Lower lobe of right lung (tissue), 2 donors: ENCODE measurements at regions not wholly inside any gene's neighbourhood (a gene's known extent, or its start where the extent isn't known, plus 50 kb on each side); places are given as distances from the start of the nearest gene placed in this dataset.

Source experiments
- ATAC-seq, 2 donors: fragments of 200-7000 bp; cut with Tn5 transposase; one replicate each; pipeline ENCODE4 v1.9.1; 2020 to 2022; ENCODE audit warnings: mild to moderate bottlenecking in 2 of 2, moderate library complexity in 2 of 2
- DNase-seq: peaks from one replicate; pipeline ENCODE4 v3.0.0-alpha.2; 2020
- H3K27ac ChIP-seq: fragments of 200-600 bp; one replicate; pipeline ENCODE4 v1.8.0; 2022
- H3K27me3 ChIP-seq: fragments of 200-600 bp; one replicate; pipeline ENCODE4 v1.8.0; 2022; ENCODE audit warnings: low read depth
- H3K36me3 ChIP-seq: fragments of 200-600 bp; one replicate; pipeline ENCODE4 v1.8.0; 2022; ENCODE audit warnings: mild to moderate bottlenecking
- H3K4me1 ChIP-seq: fragments of 200-600 bp; one replicate; pipeline ENCODE4 v1.8.0; 2022
- H3K4me3 ChIP-seq: fragments of 200-600 bp; one replicate; pipeline ENCODE4 v1.8.0; 2022; ENCODE audit warnings: mild to moderate bottlenecking
- H3K9me3 ChIP-seq: fragments of 200-600 bp; one replicate; pipeline ENCODE4 v1.8.0; 2022
- intact Hi-C: fragments of 100-400 bp; cut with DNase I; formaldehyde crosslinking; loops from one replicate; pipeline ENCODE4 v1.11.0; 2022
- TF ChIP-seq, protein P1 (sequence below): fragments of 200-600 bp; IDR thresholded peaks from one replicate; pipeline ENCODE4 v1.8.0; 2022; ENCODE audit warnings: antibody characterized with exemption, mild to moderate bottlenecking
- donor health status: DM: no; HTN: yes; CAD: no; lungs with severe emphysema.

DNA sequence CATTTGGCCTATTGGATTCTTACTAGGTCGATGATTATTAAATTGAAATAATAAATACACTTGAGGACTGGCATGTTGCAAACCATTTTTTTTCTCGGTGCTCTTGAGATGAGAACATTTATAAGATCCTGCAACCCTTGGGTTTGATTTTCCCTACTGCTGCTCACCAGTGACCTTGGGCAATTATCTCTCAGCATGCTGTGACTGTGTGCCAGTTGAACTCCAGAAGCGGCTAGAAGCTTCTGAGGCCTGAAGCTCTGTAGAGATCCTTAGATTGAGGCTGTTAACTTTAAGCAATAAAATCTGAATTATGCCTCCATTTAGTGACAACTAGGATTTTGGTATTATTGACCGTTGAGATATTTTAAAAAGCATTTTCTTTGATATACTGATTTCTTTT lies 489.8 kb downstream of the MAT2B start:
- H3K27me3 ChIP-seq: no peaks in the 10 kb centered on the region
- H3K36me3 ChIP-seq: no peaks in the 10 kb centered on the region
- no peaks in the 10 kb centered on the region for H3K4me1 ChIP-seq
- TF ChIP-seq, protein P1, sequence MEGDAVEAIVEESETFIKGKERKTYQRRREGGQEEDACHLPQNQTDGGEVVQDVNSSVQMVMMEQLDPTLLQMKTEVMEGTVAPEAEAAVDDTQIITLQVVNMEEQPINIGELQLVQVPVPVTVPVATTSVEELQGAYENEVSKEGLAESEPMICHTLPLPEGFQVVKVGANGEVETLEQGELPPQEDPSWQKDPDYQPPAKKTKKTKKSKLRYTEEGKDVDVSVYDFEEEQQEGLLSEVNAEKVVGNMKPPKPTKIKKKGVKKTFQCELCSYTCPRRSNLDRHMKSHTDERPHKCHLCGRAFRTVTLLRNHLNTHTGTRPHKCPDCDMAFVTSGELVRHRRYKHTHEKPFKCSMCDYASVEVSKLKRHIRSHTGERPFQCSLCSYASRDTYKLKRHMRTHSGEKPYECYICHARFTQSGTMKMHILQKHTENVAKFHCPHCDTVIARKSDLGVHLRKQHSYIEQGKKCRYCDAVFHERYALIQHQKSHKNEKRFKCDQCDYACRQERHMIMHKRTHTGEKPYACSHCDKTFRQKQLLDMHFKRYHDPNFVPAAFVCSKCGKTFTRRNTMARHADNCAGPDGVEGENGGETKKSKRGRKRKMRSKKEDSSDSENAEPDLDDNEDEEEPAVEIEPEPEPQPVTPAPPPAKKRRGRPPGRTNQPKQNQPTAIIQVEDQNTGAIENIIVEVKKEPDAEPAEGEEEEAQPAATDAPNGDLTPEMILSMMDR: no peak
- intact Hi-C loops: no loop called here
- no peaks in the 10 kb centered on the region for H3K9me3 ChIP-seq
- no peak for ATAC-seq
- no peak overlapping the region for H3K4me3 ChIP-seq
- DNase-seq: no peak
- H3K27ac ChIP-seq: no peak overlapping the region

DNA sequence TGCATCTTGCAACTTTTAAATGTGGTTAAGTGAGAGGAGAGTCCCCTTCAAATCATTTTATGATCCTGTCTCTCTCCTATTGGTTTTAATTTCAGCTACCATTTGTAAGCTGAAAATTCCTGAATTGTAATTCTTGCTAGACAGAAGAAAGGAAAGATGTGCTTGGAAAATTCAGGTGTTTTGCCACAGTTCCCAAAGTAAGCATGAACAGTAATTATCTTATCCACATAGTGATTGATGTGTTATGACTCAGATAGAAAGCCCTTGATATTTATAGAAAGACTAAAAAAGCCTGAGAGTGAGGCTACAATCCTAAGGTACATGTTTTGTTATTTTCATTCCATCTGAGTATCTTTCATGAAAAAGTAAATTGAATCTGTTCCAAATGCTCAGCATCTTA lies 492.5 kb downstream of the MAT2B start:
- TF ChIP-seq, protein P1: no peak
- Histone ChIP-seq H3K27ac (no peak overlapping the region), H3K27me3 (no peaks in the 10 kb centered on the region), H3K4me3 (no peak overlapping the region), H3K4me1 (no peaks in the 10 kb centered on the region), H3K9me3 (no peaks in the 10 kb centered on the region), H3K36me3 (no peaks in the 10 kb centered on the region)
- intact Hi-C loops: no loop called here
- no peak for ATAC-seq
- no peak for DNase-seq

DNA sequence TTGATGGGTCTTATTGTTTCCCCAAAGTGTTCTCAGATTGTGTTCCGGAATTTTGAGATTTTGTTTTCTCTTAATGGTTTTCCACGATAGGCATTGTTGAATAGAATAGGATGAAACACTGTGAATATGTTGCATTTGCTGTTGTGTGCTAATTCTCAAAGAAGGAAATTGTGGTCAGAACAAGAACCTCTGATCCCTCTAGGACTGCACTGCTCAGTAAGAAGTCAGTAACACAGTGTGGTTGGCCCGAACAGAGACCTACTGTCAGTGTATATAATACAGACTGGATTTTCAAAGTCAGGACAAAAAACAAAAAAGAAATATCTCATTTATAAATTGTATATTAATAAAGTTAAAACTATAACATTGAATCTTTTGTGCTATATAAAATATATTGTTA lies 494.8 kb downstream of the MAT2B start:
- Histone ChIP-seq H3K4me1 (no peaks in the 10 kb centered on the region), H3K4me3 (no peak overlapping the region), H3K27ac (no peak overlapping the region), H3K9me3 (no peaks in the 10 kb centered on the region), H3K27me3 (no peaks in the 10 kb centered on the region), H3K36me3 (no peaks in the 10 kb centered on the region)
- ATAC-seq (no peak), DNase-seq (no peak)
- intact Hi-C loops: no loop called here
- TF ChIP-seq, protein P1: no peak

DNA sequence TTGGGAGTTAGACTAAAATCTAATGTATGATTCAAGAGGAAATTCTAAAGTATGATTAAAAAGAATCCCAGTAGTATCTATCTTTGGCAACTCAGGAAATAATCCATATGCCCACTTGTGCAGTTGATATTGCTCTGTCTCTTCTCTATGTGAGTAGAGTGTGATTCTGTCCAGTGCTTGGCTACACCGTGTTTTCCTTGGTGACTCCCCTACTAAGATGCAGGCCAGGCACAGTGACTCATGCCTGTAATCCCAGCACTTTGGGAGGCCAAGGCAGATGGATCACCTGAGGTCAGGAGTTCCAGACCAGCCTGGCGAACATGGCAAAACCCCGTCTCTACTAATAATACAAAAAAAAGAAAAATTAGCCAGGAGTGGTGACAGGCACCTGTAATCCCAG lies 495.4 kb downstream of the MAT2B start:
- Histone ChIP-seq H3K27ac (no peak overlapping the region), H3K27me3 (no peaks in the 10 kb centered on the region), H3K4me1 (no peaks in the 10 kb centered on the region), H3K36me3 (no peaks in the 10 kb centered on the region), H3K9me3 (no peaks in the 10 kb centered on the region), H3K4me3 (no peak overlapping the region)
- TF ChIP-seq, protein P1: no peak
- DNase-seq (no peak), ATAC-seq (no peak)
- intact Hi-C loops: no loop called here

DNA sequence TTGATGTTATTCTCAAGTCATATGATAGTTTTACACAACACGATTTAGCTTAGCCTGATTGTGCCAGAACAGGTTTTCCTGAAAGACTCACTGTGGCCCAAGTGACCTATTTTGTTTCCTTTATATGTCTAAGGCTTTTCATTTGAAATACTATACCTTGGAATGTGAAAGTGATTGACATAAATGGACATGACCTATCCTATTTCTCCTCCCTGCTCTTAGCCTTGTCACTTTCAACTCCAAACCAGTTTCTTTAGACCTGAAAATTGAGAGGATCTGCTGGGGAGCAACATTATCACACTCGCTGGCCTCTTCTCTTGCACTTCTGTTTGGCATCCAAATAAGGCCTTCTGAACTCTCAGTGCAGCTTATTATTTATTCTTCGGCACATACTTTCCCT lies 496.8 kb downstream of the MAT2B start:
- H3K4me3 ChIP-seq: no peak overlapping the region
- H3K27me3 ChIP-seq: no peaks in the 10 kb centered on the region
- no peak for ATAC-seq
- no peak overlapping the region for H3K27ac ChIP-seq
- H3K4me1 ChIP-seq: no peaks in the 10 kb centered on the region
- H3K9me3 ChIP-seq: no peaks in the 10 kb centered on the region
- DNase-seq: no peak
- H3K36me3 ChIP-seq: no peaks in the 10 kb centered on the region
- intact Hi-C loops: no loop called here
- TF ChIP-seq, protein P1: no peak

DNA sequence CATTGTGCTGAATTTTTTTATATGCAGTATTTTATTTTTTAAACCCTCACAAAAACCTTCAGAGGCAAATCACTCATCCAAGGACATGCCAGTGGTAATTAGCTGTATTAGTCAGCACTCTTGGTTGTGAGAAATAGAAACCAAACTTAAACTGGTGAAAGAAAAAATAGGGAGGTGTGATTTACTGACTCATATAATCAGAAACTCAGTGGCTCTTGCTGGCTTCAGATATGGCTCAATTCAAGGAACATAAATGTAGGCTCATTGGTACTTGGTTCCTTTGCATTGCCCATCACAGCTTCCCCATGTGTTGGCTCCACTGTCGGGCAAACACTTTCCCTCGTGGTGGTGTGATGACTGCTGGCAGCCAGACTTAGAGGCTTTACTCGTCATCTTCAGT lies 497.2 kb downstream of the MAT2B start:
- Histone ChIP-seq H3K27ac (no peak overlapping the region), H3K9me3 (no peaks in the 10 kb centered on the region), H3K4me1 (no peaks in the 10 kb centered on the region), H3K4me3 (no peak overlapping the region), H3K36me3 (no peaks in the 10 kb centered on the region), H3K27me3 (no peaks in the 10 kb centered on the region)
- intact Hi-C loops: no loop called here
- TF ChIP-seq, protein P1: no peak
- no peak for ATAC-seq
- DNase-seq: no peak
